ENCODE measurements at regions not wholly inside any gene's neighbourhood (a gene's known extent, or its start where the extent isn't known, plus 50 kb on each side); places are given as distances from the start of the nearest gene placed in this dataset.

- TF ChIP-seq CTCF (IDR thresholded peaks at IDR 0.05) (no peak), POLR2AphosphoS5 (IDR thresholded peaks at IDR 0.05) (no peak)
Observed at GRCh38 chr6:25060522-25060921, 124.8 kb upstream of the RIPOR2 start.
